Neural cell (in vitro differentiated cells): ENCODE measurements at regions not wholly inside any gene's neighbourhood (a gene's known extent, or its start where the extent isn't known, plus 50 kb on each side); places are given as distances from the start of the nearest gene placed in this dataset.

Source experiments
- H2AFZ ChIP-seq: fragments of 200-600, 300-800 bp; sonication (generic), shearing (Covaris generic); 2 replicates; pipeline ENCODE4 v1.6.0; 2014; ENCODE audit warnings: low read depth, mild to moderate bottlenecking, antibody characterized with exemption, low read length, moderate library complexity
- H3F3A ChIP-seq: fragments of 200-600 bp; shearing (Covaris generic); 2 replicates; pipeline ENCODE4 v1.6.1; 2016; ENCODE audit warnings: mild to moderate bottlenecking, moderate library complexity, mixed read lengths, antibody characterized with exemption, low read length; ENCODE audit not compliant: insufficient read depth, poor library complexity, severe bottlenecking
- H3K27ac ChIP-seq: fragments of 200-600, 300-800 bp; sonication (generic), shearing (Covaris generic); 2 replicates; pipeline ENCODE4 v1.5.1; 2014; ENCODE audit warnings: mild to moderate bottlenecking, low read length, moderate library complexity
- H3K27me3 ChIP-seq: fragments of 300-800, 200-600 bp; sonication (generic), shearing (Covaris generic); 2 replicates; pipeline ENCODE4 v1.6.0; 2014; ENCODE audit warnings: mild to moderate bottlenecking, low read depth, low read length, moderate library complexity; ENCODE audit not compliant: insufficient read depth
- H3K36me3 ChIP-seq: fragments of 300-800, 200-600 bp; sonication (generic), shearing (Covaris generic); 2 replicates; pipeline ENCODE4 v1.5.1; 2014; ENCODE audit warnings: mild to moderate bottlenecking, antibody characterized with exemption, low read length, moderate library complexity; ENCODE audit not compliant: insufficient read depth
- H3K4me2 ChIP-seq: fragments of 300-800, 200-600 bp; sonication (generic), shearing (Covaris generic); 2 replicates; pipeline ENCODE4 v1.6.0; 2014; ENCODE audit warnings: mild to moderate bottlenecking, low read length
- H3K4me3 ChIP-seq: fragments of 300-800, 200-600 bp; sonication (generic), shearing (Covaris generic); 2 replicates; pipeline ENCODE4 v1.5.1; 2014; ENCODE audit warnings: mild to moderate bottlenecking, low read length, moderate library complexity
- H3K79me2 ChIP-seq: fragments of 200-600 bp; shearing (Covaris generic); replicated peaks from 2 replicates; pipeline ENCODE4 v1.6.0; 2014; ENCODE audit warnings: mild to moderate bottlenecking, low read length, moderate library complexity; ENCODE audit not compliant: insufficient read depth
- H3K9ac ChIP-seq: fragments of 300-800, 200-600 bp; sonication (generic), shearing (Covaris generic); 2 replicates; pipeline ENCODE4 v1.6.1; 2016; ENCODE audit warnings: mild to moderate bottlenecking, low read length, mixed read lengths
- H3K9me2 ChIP-seq: fragments of 200-600 bp; shearing (Covaris generic); 2 replicates; pipeline ENCODE4 v1.6.1; 2016; ENCODE audit warnings: mild to moderate bottlenecking, low read length, mixed read lengths; ENCODE audit not compliant: insufficient read depth
- H3K9me3 ChIP-seq: fragments of 200-600, 300-800 bp; sonication (generic), shearing (Covaris generic); 2 replicates; pipeline ENCODE4 v1.6.1; 2016; ENCODE audit warnings: mild to moderate bottlenecking, mixed run types, low read length, moderate library complexity, mixed read lengths
- H4K20me1 ChIP-seq: fragments of 200-600 bp; shearing (Covaris generic); 2 replicates; pipeline ENCODE4 v1.6.1; 2016; ENCODE audit warnings: mild to moderate bottlenecking, mixed run types; ENCODE audit not compliant: insufficient read depth
- CTCF ChIP-seq: fragments of 450-650 bp; IDR thresholded peaks from 2 replicates; pipeline ENCODE4 v1.5.1; 2014; ENCODE audit warnings: antibody characterized with exemption, mild to moderate bottlenecking, moderate library complexity; ENCODE audit not compliant: poor library complexity, severe bottlenecking
- EP300 ChIP-seq: fragments of 450-650 bp; conservative IDR thresholded peaks from 2 replicates; pipeline ENCODE4 v1.6.1; 2014; ENCODE audit warnings: antibody characterized with exemption, mild to moderate bottlenecking, moderate library complexity; ENCODE audit not compliant: poor library complexity, severe bottlenecking
- EZH2 ChIP-seq: fragments of 200-600, 300-800 bp; shearing (Covaris generic), sonication (generic); IDR thresholded peaks from 2 replicates; pipeline ENCODE4 v1.6.1; 2014; ENCODE audit warnings: antibody characterized with exemption, low read length, borderline replicate concordance, mild to moderate bottlenecking; ENCODE audit not compliant: insufficient read depth, poor library complexity, severe bottlenecking
- MXI1 ChIP-seq: fragments of 450-650 bp; conservative IDR thresholded peaks from 2 replicates; pipeline ENCODE4 v1.6.1; 2014; ENCODE audit warnings: antibody characterized with exemption, mild to moderate bottlenecking; ENCODE audit not compliant: poor library complexity, severe bottlenecking
- POLR2AphosphoS5 ChIP-seq: IDR thresholded peaks from 2 replicates; pipeline ENCODE4 v1.6.1; 2012
- RAD21 ChIP-seq: fragments of 450-650 bp; conservative IDR thresholded peaks from 2 replicates; pipeline ENCODE4 v1.6.1; 2014; ENCODE audit warnings: antibody characterized with exemption, mild to moderate bottlenecking, moderate library complexity
- REST ChIP-seq: IDR thresholded peaks from 2 replicates; pipeline ENCODE4 v1.6.1; 2012; ENCODE audit warnings: borderline replicate concordance
- SMC3 ChIP-seq: fragments of 450-650 bp; conservative IDR thresholded peaks from 2 replicates; pipeline ENCODE4 v1.6.1; 2014; ENCODE audit warnings: antibody characterized with exemption, mild to moderate bottlenecking, moderate library complexity; ENCODE audit not compliant: poor library complexity
- TAF1 ChIP-seq: IDR thresholded peaks from 2 replicates; pipeline ENCODE4 v1.6.1; 2012; ENCODE audit warnings: low read depth

- no peaks in the 10 kb centered on the region for H3K9me3 ChIP-seq
- H3K4me2 ChIP-seq, result no peak overlapping the region
- no peaks in the 10 kb centered on the region for H3F3A ChIP-seq
- H3K9ac ChIP-seq, result no peak overlapping the region
- H3K27me3 ChIP-seq, result no peaks in the 10 kb centered on the region
- no peak overlapping the region for H3K4me3 ChIP-seq
- H3K79me2 ChIP-seq, result no peaks in the 10 kb centered on the region
- no peaks in the 10 kb centered on the region for H3K9me2 ChIP-seq
- no peak overlapping the region for H3K27ac ChIP-seq
- no peaks in the 10 kb centered on the region for H4K20me1 ChIP-seq
- no peak overlapping the region for H2AFZ ChIP-seq
- TF ChIP-seq REST (no peak), EP300 (no peak), TAF1 (no peak), RAD21 (no peak), EZH2 (no peak), CTCF (no peak), MXI1 (no peak), POLR2AphosphoS5 (no peak)
- no peaks in the 10 kb centered on the region for H3K36me3 ChIP-seq
Measured at GRCh38 chr2:129862668-129863067, 116.8 kb upstream of the RAB6C start.

- Histone ChIP-seq H3K4me2 (no peak overlapping the region), H3K79me2 (no peaks in the 10 kb centered on the region), H3K4me3 (no peak overlapping the region), H3F3A (no peaks in the 10 kb centered on the region), H3K9ac (no peak overlapping the region), H4K20me1 (no peaks in the 10 kb centered on the region), H3K9me3 (no peaks in the 10 kb centered on the region), H3K27me3 (no peaks in the 10 kb centered on the region), H3K27ac (no peak overlapping the region), H3K9me2 (no peaks in the 10 kb centered on the region), H2AFZ (no peak overlapping the region), H3K36me3 (no peaks in the 10 kb centered on the region)
- TF ChIP-seq MXI1, result no peak
- no peak for TF ChIP-seq EP300
- no peak for TF ChIP-seq REST
- TF ChIP-seq SMC3, result no peak
- no peak for TF ChIP-seq TAF1
Measured at GRCh38 chr2:129863350-129863749, 116.1 kb upstream of the RAB6C start.
